HG03196 (cell line): ENCODE measurements at regions not wholly inside any gene's neighbourhood (a gene's known extent, or its start where the extent isn't known, plus 50 kb on each side); places are given as distances from the start of the nearest gene placed in this dataset.

Source experiments
- ATAC-seq: cut with Tn5 transposase; IDR thresholded peaks from one replicate; pipeline ENCODE4 v1.9.1; 2021; ENCODE audit not compliant: unreplicated experiment

DNA sequence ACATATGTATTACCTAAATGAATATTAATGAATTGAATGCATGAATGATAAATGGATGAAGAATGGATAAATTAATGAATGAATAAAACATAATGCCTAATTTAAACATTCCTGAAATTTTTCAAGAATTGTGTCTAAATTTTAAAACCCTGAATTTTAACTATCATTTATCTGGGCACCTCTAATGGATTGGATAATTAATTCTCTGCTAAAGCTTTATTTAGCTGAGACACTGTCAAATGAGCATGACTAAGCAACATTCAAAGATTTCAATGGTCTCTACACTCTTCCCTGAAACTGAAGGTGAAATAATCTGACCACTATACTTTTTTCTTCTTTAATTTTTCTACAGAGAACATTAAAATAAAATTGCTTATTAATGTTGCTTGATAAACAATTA, 1197.7 kb downstream of the C4orf33 start:
- ATAC-seq, result no peak

- no peak for ATAC-seq
Measured at GRCh38 chr4:130296448-130296847, 1200.5 kb downstream of the C4orf33 start.

DNA sequence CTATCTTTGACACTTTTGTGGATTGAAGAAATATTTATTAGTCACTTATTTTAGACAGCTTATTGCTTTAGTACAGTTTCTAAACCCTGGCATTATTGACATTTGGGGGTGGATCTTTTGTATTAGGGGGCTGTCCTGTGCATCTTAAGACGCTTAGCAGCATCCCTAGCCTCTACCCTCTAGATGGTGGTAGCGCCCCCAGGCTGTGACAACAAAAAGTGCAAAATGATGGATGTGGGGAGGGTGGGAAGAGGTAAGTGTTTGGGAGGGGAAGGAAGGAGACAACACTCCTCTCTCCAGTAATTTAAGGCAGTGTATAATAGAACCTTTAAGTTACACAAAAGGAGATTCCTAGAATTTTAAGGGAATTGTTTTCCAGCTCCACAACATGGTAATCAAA, 1210.6 kb downstream of the C4orf33 start:
- no peak for ATAC-seq

DNA sequence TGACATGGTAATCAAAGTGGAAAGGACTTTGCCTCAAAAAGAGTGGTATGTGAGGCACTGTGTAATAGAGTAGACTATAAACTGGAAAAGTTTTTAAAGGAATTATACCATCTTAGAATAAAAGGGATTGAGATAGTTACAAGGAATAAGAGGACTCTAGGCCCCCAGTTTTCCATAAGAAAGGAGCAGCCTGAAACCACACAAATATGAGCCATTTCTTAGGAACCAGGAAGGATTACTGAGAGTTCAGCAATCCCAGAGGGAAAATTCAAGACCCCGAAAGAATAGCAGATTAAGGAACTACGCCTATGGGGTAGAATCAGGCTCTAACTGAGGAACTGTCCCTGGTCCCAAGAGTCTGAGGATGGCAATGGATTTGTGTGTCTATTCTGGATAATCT, 1213.3 kb downstream of the C4orf33 start:
- no peak for ATAC-seq

- no peak for ATAC-seq
Measured at GRCh38 chr4:130322439-130322838, 1226.5 kb downstream of the C4orf33 start.

DNA sequence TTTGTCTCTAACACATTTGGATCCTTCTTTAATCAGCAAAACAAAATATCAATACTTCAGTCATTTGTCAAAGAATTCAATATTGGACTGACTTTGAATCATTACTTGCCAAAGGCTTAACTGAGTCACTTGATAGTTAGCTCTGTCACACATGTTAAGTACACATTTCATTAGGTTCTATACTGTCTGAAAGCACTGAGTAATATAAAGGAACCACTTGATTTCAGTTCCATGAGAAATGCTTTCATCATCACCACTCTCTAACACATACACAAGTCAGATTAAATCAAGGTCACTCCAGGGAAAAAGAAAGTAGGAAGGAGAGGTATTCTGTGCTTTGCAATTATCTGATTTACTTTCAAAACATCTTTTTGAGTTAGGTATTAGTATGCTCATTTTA, 1233.1 kb downstream of the C4orf33 start:
- ATAC-seq, result no peak

DNA sequence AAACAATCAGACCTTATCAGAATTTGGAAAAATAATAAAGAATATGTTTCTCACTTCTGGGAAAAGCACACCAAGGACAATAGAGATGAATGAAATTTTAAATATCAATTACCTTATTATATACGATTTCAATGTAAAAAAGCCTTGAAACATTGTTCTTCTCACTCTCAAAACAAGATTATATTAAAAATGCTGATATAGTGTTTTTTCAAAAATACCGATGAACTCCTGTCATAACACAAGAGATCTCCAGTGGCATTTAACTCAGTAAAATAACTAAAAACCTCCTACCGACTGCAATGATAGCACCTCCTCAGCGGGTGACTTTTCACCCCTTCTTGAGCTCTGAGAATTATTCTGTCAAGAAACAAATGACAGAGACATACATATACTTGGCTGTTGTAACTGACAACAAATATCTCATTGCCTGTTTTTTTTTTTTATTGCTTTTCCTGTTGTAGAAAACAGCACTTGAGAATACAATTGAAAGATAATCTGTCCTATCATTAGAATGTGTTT, 1237.3 kb downstream of the C4orf33 start:
- no peak for ATAC-seq

DNA sequence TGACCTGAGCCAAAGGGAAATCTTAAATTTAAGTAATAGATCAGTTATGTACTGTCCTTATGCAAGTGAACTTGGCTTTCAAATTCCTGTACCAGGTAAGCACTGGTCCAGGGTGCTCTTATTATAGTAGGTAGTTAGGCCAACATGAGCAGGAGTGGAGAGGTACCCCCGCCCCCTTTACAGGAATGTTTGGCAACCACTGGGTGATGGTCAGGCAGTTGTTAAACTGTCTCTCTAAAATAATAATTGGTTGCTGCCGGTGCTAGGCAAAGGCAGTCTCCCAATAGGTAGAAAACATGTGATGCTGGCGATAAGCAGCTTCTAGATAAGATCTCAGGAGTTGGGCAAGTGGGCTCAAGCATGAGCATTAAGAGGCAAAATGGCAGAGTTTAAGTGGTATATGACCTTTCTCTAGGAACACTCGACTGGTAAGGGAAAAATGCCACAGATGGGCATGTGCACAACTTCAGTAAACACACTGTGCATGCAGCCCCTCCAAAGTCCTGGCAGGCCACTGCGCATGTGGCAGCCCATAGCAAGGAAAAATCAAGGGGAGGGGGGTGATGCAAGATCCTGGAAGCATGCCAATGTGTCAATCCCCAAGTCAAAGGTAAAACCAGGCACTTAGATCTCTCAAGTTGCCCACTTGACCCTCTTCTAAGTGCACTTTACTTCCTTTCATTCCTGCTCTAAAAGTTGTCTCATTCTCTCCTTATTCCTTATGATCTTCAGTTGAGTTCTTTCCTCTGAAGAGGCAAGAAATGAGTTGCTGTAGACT, 1239.7 kb downstream of the C4orf33 start:
- ATAC-seq, result no peak

GRCh38 chr4:130336585-130337217, 1240.7 kb downstream of the C4orf33 start:
- ATAC-seq, result peak; percentile 72

GRCh38 chr4:130338851-130339250, 1242.9 kb downstream of the C4orf33 start:
- no peak for ATAC-seq

DNA sequence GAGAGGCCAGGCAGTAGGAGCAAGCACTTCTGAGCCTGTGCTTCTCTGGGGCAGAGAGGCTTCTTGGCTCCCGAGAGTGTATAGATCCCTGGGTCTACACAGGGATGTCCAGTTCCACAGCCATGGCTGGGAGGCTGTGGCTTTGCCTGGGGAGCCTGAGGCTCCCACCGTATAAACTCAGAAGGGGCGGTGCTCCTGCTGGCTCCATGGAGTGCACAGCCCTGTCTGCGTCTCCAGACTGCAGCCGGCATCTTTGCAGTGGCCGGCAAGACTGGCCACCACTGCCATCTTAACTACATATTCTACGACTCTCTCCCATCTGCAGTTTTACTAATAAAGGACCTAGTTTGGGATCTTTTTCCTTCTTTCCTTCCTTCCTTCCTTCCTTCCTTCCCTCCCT, 1253.8 kb downstream of the C4orf33 start:
- no peak for ATAC-seq

DNA sequence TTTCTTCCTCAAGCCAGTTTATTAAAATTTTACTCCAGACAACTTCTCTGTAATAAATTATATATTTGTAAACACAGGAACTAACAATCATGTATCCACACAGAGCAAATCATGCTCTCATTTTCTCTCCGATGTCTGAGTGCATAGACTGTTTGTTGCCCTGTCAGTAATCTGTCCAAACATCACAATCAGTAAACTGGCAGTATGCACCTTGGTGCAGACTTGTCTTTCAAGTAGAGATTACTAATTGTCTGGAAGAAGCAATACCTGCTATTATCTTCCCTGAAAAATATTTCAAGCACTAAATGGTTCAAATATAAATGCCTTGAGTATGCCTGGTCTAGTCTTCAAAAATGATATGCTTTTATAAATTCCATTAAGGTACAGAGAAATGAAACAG, 1260.9 kb downstream of the C4orf33 start:
- ATAC-seq, result no peak

GRCh38 chr4:130359542-130359941, 1263.6 kb downstream of the C4orf33 start:
- ATAC-seq, result no peak

DNA sequence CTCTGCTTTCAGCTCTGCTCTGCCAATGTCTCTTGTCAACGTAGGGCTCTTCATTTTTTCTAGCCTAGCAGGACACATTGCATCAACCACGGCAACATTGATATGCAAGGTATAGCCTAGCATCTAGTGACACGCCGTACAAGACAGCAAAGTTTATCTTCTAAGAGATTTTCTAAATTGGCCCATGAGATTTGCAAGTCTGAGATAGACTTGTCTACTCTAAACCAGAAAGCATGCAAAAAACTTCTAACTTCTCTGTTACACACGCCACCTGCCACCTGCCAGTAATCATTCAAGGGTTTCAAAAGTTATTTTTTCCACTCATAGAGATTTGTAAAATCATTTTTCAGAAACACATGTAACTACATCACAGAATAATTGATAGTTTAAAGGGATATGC, 1265.7 kb downstream of the C4orf33 start:
- ATAC-seq, result no peak

DNA sequence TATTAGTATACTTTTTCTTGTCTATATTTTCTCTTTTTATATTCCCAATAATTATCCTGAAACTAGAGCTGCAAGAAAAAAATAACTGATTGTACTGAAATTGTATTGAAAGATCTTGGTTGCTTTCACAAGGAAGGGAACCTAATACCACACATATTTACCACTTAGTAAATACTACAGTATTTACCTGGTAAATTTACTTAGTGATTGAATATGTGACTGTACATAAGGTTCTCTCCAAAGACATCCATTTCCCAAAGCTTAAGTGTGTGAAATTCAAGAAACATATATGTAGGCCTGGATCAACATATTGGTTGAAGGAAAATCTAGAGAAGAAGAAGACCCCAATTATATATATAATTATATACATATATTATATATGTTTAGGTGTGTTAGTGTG, 1272.7 kb downstream of the C4orf33 start:
- no peak for ATAC-seq

DNA sequence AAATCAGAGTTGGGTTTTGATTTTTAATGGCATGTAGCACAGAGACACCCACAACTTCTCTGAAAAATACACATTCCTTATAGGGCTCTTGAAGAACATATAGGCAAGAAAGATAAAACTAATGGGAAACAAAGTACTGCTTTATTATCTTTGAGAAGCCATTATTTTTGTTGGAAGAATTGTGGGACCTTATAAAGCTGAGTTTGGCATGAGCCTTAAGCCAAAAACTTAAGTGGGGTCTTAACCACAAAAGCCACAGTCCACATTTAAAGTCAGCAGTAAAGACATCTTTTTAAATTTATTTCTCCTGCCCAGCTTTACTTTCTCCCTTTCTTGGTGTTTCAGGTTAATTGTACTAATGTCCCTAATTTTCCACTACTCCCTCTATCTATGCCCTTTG, 1297.3 kb downstream of the C4orf33 start:
- ATAC-seq, result no peak

DNA sequence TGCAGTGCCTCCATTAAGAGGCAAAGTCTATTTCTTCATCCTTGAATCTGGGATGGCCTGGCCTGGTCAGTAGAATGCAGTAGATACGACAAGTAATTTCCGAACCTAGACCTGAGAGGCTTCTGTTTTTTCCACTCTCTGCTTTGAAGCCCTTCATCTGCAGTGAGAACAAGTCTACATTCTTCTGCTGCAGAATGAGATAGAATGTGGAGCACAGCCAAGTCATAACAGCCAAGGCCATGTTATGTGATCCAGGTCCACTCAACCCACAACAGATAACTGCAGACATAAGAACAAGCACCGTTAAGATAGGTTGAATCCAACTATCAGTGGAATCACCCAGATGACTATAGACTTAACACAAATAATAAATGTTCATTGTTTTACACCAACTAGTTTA, 1297.7 kb downstream of the C4orf33 start:
- ATAC-seq, result no peak

- no peak for ATAC-seq
Measured at GRCh38 chr4:130395871-130396270, 1299.9 kb downstream of the C4orf33 start.

DNA sequence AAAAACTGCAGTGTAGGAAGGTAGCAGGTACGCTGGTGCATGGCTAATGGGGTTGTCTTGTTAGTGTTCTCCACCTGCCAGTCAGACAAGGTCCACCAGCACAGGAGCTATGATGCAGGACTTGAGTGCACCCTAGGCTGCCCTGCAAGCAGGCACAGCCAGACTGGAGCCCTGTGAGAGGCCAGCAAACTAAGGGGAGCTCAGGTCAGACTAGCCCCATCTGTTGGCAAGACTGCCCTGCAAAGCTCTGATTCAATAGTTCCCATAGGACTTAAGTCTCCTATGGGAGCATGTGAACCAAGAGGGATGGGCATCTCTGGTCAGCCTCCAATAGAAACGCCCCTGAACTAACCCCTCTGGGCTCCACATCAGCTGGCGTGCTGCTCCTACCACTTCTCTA, 1307.3 kb downstream of the C4orf33 start:
- no peak for ATAC-seq

DNA sequence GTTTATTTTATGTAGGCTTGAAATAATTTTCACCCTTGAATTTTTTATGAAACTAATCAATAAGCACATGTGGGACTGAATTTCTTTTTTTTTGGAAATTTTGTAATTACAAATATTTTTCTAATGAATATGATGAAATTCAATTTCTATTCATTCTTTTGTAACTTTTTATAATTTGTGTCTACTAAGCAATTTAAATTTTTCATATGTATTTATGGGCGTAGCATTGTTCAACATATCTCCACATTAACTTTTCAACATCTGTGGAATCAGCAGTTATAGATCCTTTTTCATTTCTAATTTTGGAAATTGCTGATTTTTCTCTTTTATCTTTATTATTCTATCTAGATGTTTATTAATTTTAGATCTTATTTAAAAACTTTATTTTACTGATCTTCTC, 1320.3 kb downstream of the C4orf33 start:
- ATAC-seq, result no peak

DNA sequence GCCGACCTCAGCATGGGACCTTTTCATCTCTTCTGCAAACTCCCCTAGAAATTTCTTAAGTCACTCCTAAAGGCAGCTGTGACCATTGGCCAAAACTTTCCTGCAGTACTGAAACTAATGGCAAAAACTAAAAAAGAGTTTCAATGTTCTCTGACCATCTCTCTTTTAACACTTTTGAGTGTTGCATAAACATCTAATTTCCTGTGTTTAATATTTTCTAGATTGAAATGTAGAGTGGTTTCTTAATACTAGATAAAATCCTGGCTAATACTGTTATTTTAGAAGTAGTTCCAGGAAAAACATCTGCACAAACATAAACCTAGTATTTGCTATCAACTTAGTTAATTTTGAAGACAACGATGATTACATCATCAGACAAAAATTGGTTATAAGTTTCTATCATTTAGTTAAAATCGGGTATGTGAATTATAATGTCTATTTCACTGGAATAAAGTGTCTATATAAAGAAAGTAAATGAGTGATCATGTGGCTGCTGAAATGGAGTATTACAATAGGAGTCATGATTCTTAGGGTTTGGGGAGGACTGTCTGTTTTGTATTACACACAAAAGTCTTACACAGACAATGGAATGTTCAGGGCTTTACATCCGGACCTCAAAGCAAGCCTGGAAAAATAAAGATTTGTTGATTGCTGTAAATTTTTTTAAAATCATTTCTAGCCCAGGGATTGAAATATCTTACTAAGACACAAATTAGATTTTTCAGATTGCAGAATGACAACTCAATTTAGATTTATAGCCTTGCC, 1323.4 kb downstream of the C4orf33 start:
- ATAC-seq, result no peak

- no peak for ATAC-seq
Measured at GRCh38 chr4:130422261-130422660, 1326.3 kb downstream of the C4orf33 start.
